GM18511 (cell line): ENCODE measurements at regions not wholly inside any gene's neighbourhood (a gene's known extent, or its start where the extent isn't known, plus 50 kb on each side); places are given as distances from the start of the nearest gene placed in this dataset.

Source experiments
- ATAC-seq: cut with Tn5 transposase; IDR thresholded peaks from one replicate; pipeline ENCODE4 v1.9.1; 2021; ENCODE audit warnings: mild to moderate bottlenecking, moderate library complexity; ENCODE audit not compliant: unreplicated experiment

DNA sequence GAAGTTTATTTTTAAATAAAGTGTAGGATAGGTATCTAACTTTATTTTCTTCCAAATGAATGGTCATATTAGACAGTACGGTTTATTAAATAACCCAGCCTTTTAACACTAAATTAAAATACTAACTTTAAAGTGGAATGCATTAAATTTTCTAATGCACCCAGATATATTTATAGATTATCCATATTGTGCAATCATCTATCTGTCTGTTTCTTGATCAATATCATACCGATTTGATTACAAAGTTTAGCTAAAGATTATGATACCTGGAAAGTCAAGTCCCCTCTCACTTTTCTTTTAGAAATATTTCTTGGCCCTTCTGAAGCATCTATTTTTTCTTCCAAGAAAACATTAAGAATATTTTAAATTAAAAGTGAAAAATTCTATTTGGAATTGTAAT is 124.3 kb upstream of the PDE5A start:
- no peak for ATAC-seq

DNA sequence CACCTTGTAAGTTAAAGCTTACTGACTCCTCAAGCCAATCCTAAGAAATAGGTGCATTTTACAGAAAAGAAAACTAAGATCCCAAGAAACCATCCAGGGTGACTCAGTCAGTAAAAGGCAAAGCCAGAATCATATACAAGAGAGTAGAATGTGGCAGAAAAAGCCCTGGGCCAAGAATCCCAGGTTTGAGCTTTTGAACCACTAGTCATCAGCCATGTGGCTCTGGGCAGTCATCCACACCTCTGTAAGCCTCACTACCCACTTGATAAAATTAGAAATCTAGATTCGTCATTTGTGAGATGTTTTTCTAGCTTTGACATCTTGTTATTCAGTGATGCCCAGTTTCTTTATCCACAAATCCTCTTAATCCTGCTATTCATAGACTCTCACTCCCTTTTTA is 122.2 kb upstream of the PDE5A start:
- no peak for ATAC-seq

DNA sequence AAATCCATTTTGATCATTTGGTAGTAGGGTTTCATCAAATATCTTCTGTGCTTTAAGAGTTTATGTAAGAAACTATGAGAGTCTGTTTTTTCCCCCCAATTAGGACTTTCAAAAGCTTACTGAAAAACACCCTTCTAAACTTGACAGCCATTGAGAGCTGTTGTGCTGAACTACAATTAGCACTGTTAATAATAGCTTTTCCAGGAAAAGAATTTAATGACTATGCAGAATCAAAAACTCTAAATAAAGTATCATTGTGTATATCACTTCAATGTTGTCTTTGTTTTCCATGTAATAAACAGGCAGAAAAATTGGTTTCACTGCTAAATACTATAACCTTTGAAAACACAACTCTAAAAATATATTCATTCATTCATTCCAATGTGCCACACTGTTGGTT is 121.4 kb upstream of the PDE5A start:
- ATAC-seq = no peak

DNA sequence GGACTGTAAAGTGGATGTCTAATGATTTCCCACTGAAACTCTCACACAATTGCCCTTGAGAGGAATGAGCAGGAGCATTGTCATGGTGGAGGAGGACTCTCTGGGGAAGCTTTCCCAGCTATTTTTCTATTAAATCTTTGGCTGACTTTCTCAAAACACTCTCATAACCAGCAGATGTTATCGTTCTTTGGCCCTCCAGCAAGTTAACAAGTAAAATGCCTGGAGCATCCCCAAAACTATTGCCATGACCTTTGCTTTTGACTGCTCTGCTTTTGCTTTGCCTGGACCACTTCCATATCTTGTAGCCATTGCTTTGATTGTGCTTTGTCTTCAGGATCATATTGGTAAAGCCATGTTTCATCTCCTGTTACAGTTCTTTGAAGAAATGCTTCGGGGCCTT is 120.2 kb upstream of the PDE5A start:
- ATAC-seq = no peak

DNA sequence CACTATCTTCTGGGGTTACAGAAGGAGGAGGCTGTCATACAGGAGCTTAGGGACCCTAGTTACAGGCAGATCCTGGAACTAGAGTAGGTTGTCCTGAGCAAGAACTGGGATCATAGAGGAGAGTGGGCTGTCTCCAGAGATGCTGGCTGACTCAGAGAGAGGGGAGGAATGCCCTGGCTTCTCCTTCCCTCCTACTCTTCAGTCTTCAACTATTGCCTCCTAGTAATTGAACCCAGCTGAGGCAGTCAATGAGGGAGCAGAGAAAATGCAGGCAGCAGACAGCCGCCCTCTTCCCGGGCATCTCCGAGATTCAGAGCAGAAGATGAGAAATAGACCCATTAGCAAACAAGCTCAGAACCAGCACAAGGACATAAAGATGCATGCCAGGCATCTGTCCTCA is 118.3 kb upstream of the PDE5A start:
- ATAC-seq = no peak

DNA sequence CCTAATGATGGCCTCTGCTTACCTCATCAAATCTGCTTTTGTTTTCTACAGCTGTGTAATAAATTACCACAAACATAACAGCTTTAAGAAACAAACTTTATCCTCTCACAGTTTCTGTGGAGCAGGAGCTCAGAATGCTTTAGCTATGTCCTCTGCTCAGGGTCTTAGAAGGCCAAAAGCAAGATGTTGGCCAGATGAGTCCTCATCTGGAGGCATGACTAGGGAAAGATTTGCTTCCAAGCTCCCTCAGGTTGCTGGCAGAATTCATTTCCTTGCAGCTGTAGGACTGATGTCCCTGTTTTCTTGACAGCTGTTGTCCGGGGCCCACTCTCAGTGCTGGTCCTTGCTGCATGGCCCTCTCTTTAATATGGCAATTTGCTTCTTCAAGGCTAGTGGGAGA is 116.7 kb upstream of the PDE5A start:
- ATAC-seq = no peak

DNA sequence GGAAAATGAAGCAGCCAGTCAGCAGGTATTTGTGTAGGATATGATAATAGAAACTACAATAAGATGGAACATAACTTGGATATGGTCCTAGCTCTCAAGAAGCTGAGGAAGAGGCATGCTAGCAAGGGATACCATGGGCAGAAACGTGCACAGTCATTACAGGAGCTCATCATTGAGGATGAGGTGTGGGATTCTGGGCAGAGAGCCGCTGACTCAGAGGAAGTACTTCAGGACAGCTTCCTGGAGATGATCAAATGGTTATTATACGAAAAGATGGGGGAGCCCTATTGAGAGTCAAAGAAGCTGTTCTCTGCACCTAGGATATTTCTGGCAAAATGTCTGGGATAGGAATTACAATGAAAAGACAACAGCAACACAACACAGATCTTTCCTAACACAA is 116.0 kb upstream of the PDE5A start:
- no peak for ATAC-seq

DNA sequence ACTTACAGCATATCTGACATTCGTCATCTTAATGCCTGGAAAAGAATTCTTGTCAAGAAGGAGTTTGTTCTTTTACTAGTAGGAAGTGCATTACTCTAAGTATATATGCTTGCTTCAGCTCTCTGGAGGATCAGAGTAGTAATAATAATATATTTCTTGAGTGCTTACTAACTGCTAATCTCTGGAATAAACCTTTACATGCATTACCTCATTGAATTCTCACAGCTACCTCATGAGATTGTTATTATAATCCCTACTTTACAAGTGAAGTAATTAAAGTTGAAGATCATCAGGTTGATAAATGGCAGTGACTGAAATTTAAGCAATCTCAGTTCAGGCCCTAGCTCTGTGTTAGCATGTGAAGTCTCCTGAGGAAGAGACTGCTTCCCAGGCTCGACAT is 115.0 kb upstream of the PDE5A start:
- ATAC-seq = no peak

DNA sequence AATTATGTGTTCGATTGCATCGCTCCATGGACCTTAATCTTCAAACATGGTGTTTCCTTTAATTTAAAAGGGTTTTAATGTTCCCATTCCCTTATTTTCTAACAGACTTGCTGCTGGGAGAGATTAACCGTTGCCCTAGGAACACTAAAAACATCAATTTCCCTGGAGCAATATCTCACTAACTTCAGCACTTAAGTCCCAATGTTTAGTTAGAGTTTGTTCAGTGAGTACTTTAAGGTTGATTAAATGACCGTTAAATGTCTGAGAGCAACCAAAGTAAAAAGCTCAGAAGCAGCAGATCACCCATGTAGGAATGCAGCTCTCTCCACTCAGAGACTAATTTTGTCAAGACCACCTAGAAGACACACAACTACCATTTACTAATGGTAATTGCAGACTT is 111.2 kb upstream of the PDE5A start:
- ATAC-seq = no peak

DNA sequence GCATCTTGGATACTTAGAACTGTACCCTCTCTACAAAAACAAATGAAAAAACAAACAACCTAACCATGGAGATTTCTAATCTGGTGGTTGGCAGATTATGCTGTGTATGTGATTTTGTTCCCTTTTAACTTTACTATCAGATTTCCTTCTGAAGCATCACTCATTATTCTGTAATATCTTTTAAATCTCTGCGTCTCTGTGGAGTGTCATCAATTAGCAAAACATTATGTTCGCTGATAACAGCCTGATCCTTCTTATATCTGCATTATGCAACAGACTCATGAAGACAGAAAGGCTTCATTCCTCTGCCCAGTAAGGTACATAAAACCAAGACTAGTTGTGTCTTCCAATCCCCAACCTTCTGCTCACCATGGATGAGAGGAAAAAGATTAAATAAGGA is 110.3 kb upstream of the PDE5A start:
- ATAC-seq = no peak

DNA sequence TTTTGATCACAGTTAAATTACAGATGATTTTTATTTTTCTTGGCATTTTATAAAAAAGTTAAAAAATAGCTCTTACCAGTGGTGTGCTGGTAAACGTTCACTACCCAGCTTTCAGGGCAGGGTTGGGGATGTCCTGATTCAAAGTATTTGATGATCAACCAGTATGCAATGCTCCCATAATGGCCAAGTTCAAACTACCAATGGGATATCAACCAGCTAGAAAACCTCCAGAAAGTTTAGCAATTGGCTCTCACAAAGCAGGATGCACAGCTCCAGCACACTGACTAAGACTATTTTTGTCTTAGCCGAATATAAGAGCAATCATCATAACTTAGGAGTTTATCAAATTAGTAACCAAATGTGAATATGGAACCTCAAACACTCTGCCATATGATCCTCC is 108.0 kb upstream of the PDE5A start:
- ATAC-seq = no peak

DNA sequence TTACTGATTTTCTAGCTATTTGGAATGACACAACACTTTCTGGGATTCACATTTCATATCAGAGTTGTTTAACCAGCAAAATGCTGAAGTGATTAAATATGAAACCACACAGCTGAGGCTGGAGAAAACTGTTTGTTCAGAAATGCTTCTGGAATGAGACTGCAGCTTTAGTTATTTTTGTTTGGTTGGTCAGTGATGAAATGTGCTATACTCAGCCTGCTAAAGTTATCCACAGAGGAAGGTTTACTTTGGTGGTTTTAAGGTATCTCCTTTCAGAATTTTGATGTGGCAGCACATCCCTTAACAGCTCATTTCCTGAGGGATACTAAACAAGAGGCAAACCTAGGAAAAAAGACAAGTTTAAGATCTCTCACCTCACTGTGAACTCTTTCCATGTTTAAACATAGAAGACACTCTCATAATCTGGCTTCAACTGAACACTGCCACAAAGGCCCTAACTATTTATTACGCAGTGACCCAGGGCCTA is 106.6 kb upstream of the PDE5A start:
- ATAC-seq = no peak

DNA sequence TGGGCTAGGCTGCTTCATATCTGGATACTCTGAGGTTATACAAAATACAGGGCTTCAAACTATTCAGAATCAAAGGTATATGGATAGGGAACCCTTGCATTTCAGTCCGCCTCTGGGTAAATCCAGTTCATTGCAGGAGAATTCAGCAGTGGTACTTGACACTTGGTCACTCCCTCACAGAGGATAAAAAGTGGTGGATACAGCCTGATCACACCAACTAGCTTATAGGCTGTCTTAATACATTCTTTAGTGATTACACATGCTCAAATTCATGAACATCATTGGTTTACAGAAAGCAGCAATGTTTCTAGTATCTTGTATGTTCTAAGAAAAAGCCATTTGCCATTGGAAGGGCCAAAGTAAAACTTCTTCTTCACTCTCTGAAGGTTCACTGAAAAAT is 104.8 kb upstream of the PDE5A start:
- ATAC-seq = no peak

DNA sequence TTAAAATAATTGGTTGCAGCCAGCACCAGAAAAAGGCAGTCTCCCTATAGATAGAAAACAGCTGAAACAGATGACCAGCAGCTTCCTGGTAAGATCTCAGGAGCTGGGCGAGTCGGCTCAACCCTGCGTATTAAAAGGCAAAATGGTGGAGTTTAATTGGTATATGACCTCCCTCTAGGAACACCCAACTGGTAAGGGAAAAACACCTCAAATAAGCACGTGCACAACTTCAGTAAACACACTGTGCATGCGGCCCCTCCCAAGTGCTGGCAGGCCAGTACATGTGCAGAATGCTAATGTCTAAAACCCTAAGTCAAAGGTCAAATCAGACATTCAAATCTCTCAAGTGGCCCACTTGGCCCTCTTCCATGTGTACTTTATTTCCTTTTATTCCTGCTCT is 103.2 kb upstream of the PDE5A start:
- ATAC-seq = no peak

DNA sequence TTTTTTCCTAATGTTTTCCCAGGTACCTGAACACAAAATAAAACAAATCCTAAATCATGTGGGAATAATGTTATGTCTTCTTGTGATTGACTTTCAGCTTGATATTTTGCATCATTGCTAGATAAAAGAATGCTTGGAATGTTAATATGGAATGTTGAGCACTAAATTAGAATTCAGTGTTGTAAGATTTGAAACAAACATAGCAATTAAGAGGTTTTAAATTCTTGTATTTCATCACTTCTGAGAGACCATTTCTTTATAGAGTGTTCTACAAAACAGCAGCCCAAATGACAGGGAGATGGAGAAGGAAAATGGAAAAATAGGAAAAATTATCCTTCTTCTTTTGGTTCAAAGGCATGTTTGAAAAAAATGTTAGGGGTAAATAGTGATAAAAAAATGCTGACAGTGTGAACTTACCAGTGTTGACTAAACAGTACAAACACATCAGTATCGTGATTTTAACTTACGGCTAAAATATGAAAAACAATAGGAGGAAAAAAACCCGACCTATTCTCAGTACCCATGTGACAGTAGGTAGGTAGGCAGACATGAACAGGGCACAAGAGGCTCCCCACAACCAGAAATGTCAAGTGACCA is 102.6 kb upstream of the PDE5A start:
- no peak for ATAC-seq

DNA sequence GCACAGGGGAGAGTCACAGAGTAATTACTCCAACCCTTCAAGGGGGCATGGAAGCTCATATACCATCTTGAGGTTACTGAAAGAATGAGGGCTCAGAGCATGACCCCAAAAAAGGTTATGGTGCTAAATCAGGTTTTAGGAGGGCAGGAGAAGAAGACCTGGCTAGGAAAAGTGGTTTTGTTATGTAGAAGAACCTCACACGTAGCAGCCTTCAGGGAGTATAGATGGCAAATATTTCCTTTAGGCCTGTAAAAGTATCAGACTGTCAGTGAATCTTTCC is 102.0 kb upstream of the PDE5A start:
- ATAC-seq = no peak

DNA sequence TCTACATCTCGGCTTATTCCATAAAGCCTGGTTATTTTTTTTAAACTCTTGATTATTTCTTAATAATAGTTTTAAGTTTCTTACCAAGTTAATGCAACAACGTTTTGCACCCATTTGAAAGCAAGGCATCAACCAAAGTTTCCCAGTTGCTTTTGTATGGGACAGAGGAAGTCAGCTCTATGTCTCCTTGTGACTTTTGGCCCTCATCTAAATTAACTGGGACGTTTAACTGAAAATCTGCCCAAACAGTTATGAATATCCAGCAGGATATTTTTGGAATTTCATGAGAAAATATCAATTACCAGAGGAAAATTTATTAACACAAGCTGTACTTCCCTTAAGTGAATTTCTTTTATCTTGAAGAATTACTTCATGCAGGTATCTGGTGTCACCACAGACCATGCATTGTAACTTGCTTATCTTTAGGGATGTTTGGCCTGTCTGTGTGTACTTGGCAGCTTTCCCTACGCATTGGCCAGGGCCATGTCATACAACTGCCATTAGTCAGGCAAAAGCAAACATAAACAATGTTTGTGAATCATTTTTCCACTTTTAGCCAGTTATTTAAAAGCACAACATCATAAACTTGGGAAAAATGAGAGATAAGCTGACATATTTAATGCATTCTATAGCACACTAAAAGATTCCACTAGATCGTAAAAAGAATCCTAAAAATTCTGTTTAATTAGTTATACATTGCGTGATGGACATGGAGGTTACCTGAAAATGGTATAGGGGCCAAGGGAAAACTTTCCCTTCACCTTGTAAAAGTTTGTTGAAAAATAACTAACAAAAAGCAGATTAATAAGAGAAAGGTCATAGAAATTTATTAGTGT is 101.4 kb upstream of the PDE5A start:
- ATAC-seq = no peak

DNA sequence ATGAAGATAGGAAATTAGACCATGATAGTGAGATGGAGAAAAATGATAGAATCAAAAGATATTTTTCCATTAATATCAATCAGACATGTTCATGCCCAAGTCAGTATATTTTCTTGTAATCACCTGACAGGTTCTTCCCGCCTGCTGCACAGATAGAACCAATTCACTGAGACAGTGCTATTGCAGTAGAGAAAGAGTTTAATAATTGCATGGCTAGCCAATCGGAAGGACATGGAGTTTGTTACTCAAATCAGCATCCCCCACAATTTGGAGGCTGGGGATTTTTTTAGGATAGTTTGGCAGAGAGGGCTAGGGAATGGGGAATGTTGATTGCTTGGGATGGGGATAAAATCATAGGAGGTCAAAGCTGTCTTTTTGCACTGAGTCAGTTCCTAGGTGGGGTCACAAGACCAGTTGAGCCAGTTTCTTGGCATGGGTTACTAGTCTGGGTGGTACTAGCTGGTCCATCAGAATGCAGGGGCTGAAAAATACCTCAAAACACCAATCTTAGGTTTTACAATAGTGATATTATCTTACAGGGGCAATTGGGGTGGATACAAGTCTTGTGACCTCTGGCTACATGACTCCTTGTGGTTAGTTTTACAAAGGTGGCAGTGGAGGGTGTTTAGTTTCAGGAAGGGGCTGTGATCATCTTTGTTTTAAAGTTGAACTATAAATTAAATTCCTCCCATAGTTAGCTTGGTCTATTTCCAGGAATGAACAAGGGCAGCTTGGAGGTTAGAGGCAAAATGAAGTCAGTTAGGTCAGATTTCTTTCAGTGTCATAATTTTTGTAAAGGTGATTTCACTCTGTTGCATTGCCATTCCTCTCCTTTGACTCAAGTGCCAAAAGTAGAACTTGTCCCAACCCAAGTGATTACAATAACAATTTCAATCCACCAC is 100.3 kb upstream of the PDE5A start:
- no peak for ATAC-seq

DNA sequence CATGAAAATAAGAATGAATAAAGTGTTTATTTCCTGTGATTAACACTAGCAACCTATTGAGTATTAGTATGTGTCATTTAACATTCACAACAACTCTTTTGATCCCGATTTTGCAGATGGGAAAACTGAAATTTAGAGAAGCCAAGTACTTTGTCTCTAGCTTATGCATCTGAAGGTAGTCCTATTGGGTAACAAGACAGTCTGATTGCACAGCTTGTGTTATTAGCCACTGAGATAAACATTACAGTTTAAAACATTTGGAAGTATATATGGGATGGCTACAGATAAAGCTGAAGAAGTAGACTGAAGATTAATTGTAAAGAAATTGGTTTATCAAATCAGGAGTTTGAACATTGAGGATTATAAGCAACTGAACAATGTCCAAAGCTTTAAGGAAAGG is 99.6 kb upstream of the PDE5A start:
- no peak for ATAC-seq

DNA sequence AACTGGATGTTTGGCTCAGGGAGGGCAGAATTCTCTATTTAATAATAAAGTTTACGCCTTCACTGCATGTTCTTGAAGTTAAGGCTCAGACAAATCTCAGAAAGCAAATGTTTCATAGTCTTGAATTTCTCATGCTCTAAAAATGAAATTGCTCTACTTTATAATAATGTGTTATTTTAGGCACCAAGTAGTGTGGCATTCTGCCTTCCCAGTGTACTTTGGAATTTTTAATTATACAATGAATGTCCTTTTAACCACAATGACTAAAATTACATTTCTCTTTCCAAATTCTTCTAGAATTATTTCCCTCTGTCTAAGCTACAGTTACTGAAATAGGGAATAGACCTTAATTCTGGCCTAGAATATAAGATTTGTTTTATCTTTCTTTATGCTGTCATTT is 97.9 kb upstream of the PDE5A start:
- ATAC-seq = no peak

DNA sequence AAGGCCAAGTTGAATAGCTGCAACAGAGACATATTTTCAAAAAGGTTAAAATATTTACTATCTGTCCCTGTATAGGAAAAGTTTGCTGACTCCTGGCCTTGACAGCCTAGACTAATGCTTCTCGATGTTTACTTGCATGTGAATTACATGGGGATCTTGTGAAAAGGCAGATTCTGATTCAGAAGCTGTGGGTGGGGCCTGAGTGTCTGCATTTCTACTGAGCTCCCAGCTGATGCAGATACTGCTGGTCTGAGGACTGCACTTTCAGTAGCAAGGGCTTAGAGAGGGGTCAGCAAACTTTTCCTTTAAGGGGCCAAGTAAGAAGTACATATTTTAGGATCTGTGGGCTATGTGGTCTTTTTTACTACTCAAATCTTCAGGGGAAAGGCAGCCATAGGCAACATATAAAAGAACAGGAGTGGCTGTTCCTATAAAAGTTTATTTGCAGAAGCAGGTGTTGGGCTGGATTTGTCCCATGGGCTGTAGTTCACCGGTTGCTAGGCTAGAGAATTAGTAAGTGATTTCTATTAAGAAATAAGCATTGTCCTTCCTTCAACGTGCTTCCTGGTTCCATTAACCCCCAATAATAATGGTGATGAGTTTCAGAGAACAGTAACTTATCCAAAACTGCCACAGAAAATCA is 97.2 kb upstream of the PDE5A start:
- ATAC-seq = no peak
